H1 (cell line): ENCODE measurements at regions not wholly inside any gene's neighbourhood (a gene's known extent, or its start where the extent isn't known, plus 50 kb on each side); places are given as distances from the start of the nearest gene placed in this dataset.

Experiments used
- ATF3 ChIP-seq: IDR thresholded peaks from 2 replicates; pipeline ENCODE4 v1.6.1; 2011; ENCODE audit warnings: low read depth, mild to moderate bottlenecking, low read length; ENCODE audit not compliant: insufficient read depth
- CEBPB ChIP-seq: IDR thresholded peaks from 2 replicates; pipeline ENCODE4 v1.6.1; 2012; ENCODE audit warnings: low read depth, low read length
- CHD2 ChIP-seq: IDR thresholded peaks from 2 replicates; pipeline ENCODE4 v1.6.1; 2012; ENCODE audit warnings: low read length, improper control_type of control experiment
- JUN ChIP-seq: IDR thresholded peaks from 2 replicates; pipeline ENCODE4 v1.6.1; 2011; ENCODE audit warnings: low read depth, mild to moderate bottlenecking, improper control_type of control experiment, low read length
- RFX5 ChIP-seq: IDR thresholded peaks from 2 replicates; pipeline ENCODE4 v1.6.1; 2011; ENCODE audit warnings: low read depth, low read length, improper control_type of control experiment, borderline replicate concordance
- SIX5 ChIP-seq: IDR thresholded peaks from 2 replicates; pipeline ENCODE4 v1.6.1; 2011; ENCODE audit warnings: mild to moderate bottlenecking, low read depth, low read length
- SP2 ChIP-seq: IDR thresholded peaks from 2 replicates; pipeline ENCODE4 v1.6.1; 2012; ENCODE audit warnings: mild to moderate bottlenecking, low read length, inconsistent platforms

- TF ChIP-seq ATF3 (no peak), JUN (no peak), RFX5 (no peak), SP2 (no peak), CEBPB (no peak), CHD2 (no peak), SIX5 (no peak)
These were observed 590.6 kb upstream of the NETO1 start (continued) for GRCh38 chr18:73458186-73458964.
